Activated CD8-positive, alpha-beta memory T cell treated with anti-CD3 and anti-CD28 coated beads, Interleukin-2, amount 50 U/mL, for 24 hours (primary cell): ENCODE measurements at regions not wholly inside any gene's neighbourhood (a gene's known extent, or its start where the extent isn't known, plus 50 kb on each side); places are given as distances from the start of the nearest gene placed in this dataset.

ENCODE experiments used
- DNase-seq: peaks from one replicate; pipeline ENCODE4 v3.0.0-alpha.2; 2020; ENCODE audit errors: extremely low read depth

- no peak for DNase-seq
Measured at GRCh38 chr13:34412817-34413375, 529.2 kb upstream of the NBEA start.

GRCh38 chr13:34413538-34414210 is 528.4 kb upstream of the NBEA start:
- DNase-seq: no peak

GRCh38 chr13:34414616-34415015 is 527.5 kb upstream of the NBEA start:
- no peak for DNase-seq

- no peak for DNase-seq
Measured at GRCh38 chr13:34416971-34417380, 525.1 kb upstream of the NBEA start.

GRCh38 chr13:34417896-34418295 is 524.2 kb upstream of the NBEA start:
- no peak for DNase-seq

GRCh38 chr13:34419025-34419424 is 523.0 kb upstream of the NBEA start:
- no peak for DNase-seq

GRCh38 chr13:34419755-34420154 is 522.3 kb upstream of the NBEA start:
- DNase-seq: no peak

- no peak for DNase-seq
Measured at GRCh38 chr13:34420702-34421346, 521.2 kb upstream of the NBEA start.

- no peak for DNase-seq
Measured at GRCh38 chr13:34421347-34421719, 520.7 kb upstream of the NBEA start.

GRCh38 chr13:34421858-34422475 is 520.1 kb upstream of the NBEA start:
- DNase-seq: no peak

- DNase-seq: no peak
Measured at GRCh38 chr13:34422956-34423355, 519.1 kb upstream of the NBEA start.

- no peak for DNase-seq
Measured at GRCh38 chr13:34425327-34425949, 516.6 kb upstream of the NBEA start.

GRCh38 chr13:34428911-34429310 is 513.2 kb upstream of the NBEA start:
- no peak for DNase-seq

- no peak for DNase-seq
Measured at GRCh38 chr13:34430294-34430693, 511.8 kb upstream of the NBEA start.

- no peak for DNase-seq
Measured at GRCh38 chr13:34431827-34432581, 510.1 kb upstream of the NBEA start.

GRCh38 chr13:34435338-34435737 is 506.7 kb upstream of the NBEA start:
- DNase-seq: no peak

GRCh38 chr13:34437873-34438272 is 504.2 kb upstream of the NBEA start:
- no peak for DNase-seq

- DNase-seq: no peak
Measured at GRCh38 chr13:34452831-34453230, 489.2 kb upstream of the NBEA start.

- no peak for DNase-seq
Measured at GRCh38 chr13:34458756-34459715, 483.0 kb upstream of the NBEA start.

GRCh38 chr13:34459856-34460255 is 482.2 kb upstream of the NBEA start:
- DNase-seq: no peak

GRCh38 chr13:34462843-34463242 is 479.2 kb upstream of the NBEA start:
- no peak for DNase-seq
